ENCODE measurements at regions not wholly inside any gene's neighbourhood (a gene's known extent, or its start where the extent isn't known, plus 50 kb on each side); places are given as distances from the start of the nearest gene placed in this dataset.
"Not testable (repeated sequence)": the region's sequence is repeated elsewhere in the genome, so short reads cannot be mapped to it uniquely, and the experiment has no call there.

- Histone ChIP-seq H3K4me1 (ENCODE audit: control insufficient read depth, extremely low read depth, insufficient read depth, low read length) (no peaks in the 10 kb centered on the region), H3K27me3 (ENCODE audit: control insufficient read depth, extremely low read depth, insufficient read depth, low read length) (no peaks in the 10 kb centered on the region), H3K9me3 (ENCODE audit: control insufficient read depth, low read depth, low read length) (no peaks in the 10 kb centered on the region), H3K9me1 (ENCODE audit: control insufficient read depth, extremely low read depth, insufficient read depth, low read length) (no peaks in the 10 kb centered on the region), H3K79me2 (ENCODE audit: control insufficient read depth, insufficient read depth, low read length) (no peaks in the 10 kb centered on the region), H4K20me1 (ENCODE audit: control insufficient read depth, extremely low read depth, insufficient read depth, low read length) (no peaks in the 10 kb centered on the region), H3K27ac (ENCODE audit: control insufficient read depth, insufficient read depth, low read length) (no peak overlapping the region), H2AFZ (ENCODE audit: control insufficient read depth, low read length) (no peak overlapping the region), H3K36me3 (ENCODE audit: control insufficient read depth in 2 of 2, extremely low read depth in 1 of 2, insufficient read depth in 2 of 2, low read length in 2 of 2) (no peaks in the 10 kb centered on the region), H3K9ac (ENCODE audit: control insufficient read depth, extremely low read depth, insufficient read depth, low read length) (no peak overlapping the region), H3K4me2 (ENCODE audit: control insufficient read depth, extremely low read depth, insufficient read depth, low read depth, low read length) (no peak overlapping the region), H3K4me3 (ENCODE audit: control insufficient read depth in 2 of 3, extremely low read depth in 1 of 3, insufficient read depth in 2 of 3, low read depth in 1 of 3, low read length in 3 of 3) (no peak overlapping the region)
- dilution Hi-C loops (cut with MboI; ENCODE audit: extremely low pct_ligation_motif_present, low sequenced_read_pairs), result no loop called here
- FAIRE-seq (no peak), DNase-seq (ENCODE audit: low read depth, low spot score) (no peak)
- TF ChIP-seq CTCF (optimal IDR thresholded peaks at IDR 0.05 in 1 of 3, IDR thresholded peaks at IDR 0.05 in 1 of 3, conservative IDR thresholded peaks at IDR 0.05 in 1 of 3; ENCODE audit: extremely low read depth in 1 of 3, insufficient read depth in 2 of 3, low read length in 3 of 3) (no peak), EZH2 (IDR thresholded peaks at IDR 0.05; ENCODE audit: low read length) (no peak)
Observed at GRCh38 chr5:104551628-104552027, 989.0 kb upstream of the NUDT12 start.

GRCh38 chr5:104546871-104547270, 984.3 kb upstream of the NUDT12 start:
- H3K27me3 ChIP-seq (ENCODE audit: control insufficient read depth, extremely low read depth, insufficient read depth, low read length); H3K79me2 ChIP-seq (ENCODE audit: control insufficient read depth, insufficient read depth, low read length); H3K4me1 ChIP-seq (ENCODE audit: control insufficient read depth, extremely low read depth, insufficient read depth, low read length); H3K4me2 ChIP-seq (ENCODE audit: control insufficient read depth, extremely low read depth, insufficient read depth, low read depth, low read length); H2AFZ ChIP-seq (ENCODE audit: control insufficient read depth, low read length); H3K9me1 ChIP-seq (ENCODE audit: control insufficient read depth, extremely low read depth, insufficient read depth, low read length); H3K9me3 ChIP-seq (ENCODE audit: control insufficient read depth, low read depth, low read length); H3K27ac ChIP-seq (ENCODE audit: control insufficient read depth, insufficient read depth, low read length); H4K20me1 ChIP-seq (ENCODE audit: control insufficient read depth, extremely low read depth, insufficient read depth, low read length); FAIRE-seq; H3K9ac ChIP-seq (ENCODE audit: control insufficient read depth, extremely low read depth, insufficient read depth, low read length); DNase-seq (ENCODE audit: low read depth, low spot score); H3K4me3 ChIP-seq (ENCODE audit: control insufficient read depth in 2 of 3, extremely low read depth in 1 of 3, insufficient read depth in 2 of 3, low read depth in 1 of 3, low read length in 3 of 3); H3K36me3 ChIP-seq (ENCODE audit: control insufficient read depth in 2 of 2, extremely low read depth in 1 of 2, insufficient read depth in 2 of 2, low read length in 2 of 2); dilution Hi-C loops (cut with MboI; ENCODE audit: extremely low pct_ligation_motif_present, low sequenced_read_pairs): not testable (repeated sequence)

GRCh38 chr5:104541141-104541785, 978.7 kb upstream of the NUDT12 start:
- DNase-seq (ENCODE audit: low read depth, low spot score), result no peak
- no peaks in the 10 kb centered on the region for H3K4me1 ChIP-seq (ENCODE audit: control insufficient read depth, extremely low read depth, insufficient read depth, low read length)
- H3K9ac ChIP-seq (ENCODE audit: control insufficient read depth, extremely low read depth, insufficient read depth, low read length), result no peak overlapping the region
- H3K27me3 ChIP-seq (ENCODE audit: control insufficient read depth, extremely low read depth, insufficient read depth, low read length), result no peaks in the 10 kb centered on the region
- no peak for FAIRE-seq
- H4K20me1 ChIP-seq (ENCODE audit: control insufficient read depth, extremely low read depth, insufficient read depth, low read length), result no peaks in the 10 kb centered on the region
- dilution Hi-C loops (cut with MboI; ENCODE audit: extremely low pct_ligation_motif_present, low sequenced_read_pairs), result no loop called here
- no peak overlapping the region for H2AFZ ChIP-seq (ENCODE audit: control insufficient read depth, low read length)
- H3K9me3 ChIP-seq (ENCODE audit: control insufficient read depth, low read depth, low read length), result no peaks in the 10 kb centered on the region
- no peak overlapping the region for H3K27ac ChIP-seq (ENCODE audit: control insufficient read depth, insufficient read depth, low read length)
- H3K4me2 ChIP-seq (ENCODE audit: control insufficient read depth, extremely low read depth, insufficient read depth, low read depth, low read length), result no peak overlapping the region
- no peaks in the 10 kb centered on the region for H3K36me3 ChIP-seq (ENCODE audit: control insufficient read depth in 2 of 2, extremely low read depth in 1 of 2, insufficient read depth in 2 of 2, low read length in 2 of 2)
- H3K9me1 ChIP-seq (ENCODE audit: control insufficient read depth, extremely low read depth, insufficient read depth, low read length), result no peaks in the 10 kb centered on the region
- H3K4me3 ChIP-seq (ENCODE audit: control insufficient read depth in 2 of 3, extremely low read depth in 1 of 3, insufficient read depth in 2 of 3, low read depth in 1 of 3, low read length in 3 of 3), result no peak overlapping the region
- no peak for TF ChIP-seq EZH2 (IDR thresholded peaks at IDR 0.05; ENCODE audit: low read length)
- TF ChIP-seq CTCF (optimal IDR thresholded peaks at IDR 0.05 in 1 of 3, IDR thresholded peaks at IDR 0.05 in 1 of 3, conservative IDR thresholded peaks at IDR 0.05 in 1 of 3; ENCODE audit: extremely low read depth in 1 of 3, insufficient read depth in 2 of 3, low read length in 3 of 3), result no peak
- H3K79me2 ChIP-seq (ENCODE audit: control insufficient read depth, insufficient read depth, low read length), result no peaks in the 10 kb centered on the region
